NCI-H1694 (cell line): ENCODE measurements at regions not wholly inside any gene's neighbourhood (a gene's known extent, or its start where the extent isn't known, plus 50 kb on each side); places are given as distances from the start of the nearest gene placed in this dataset.

Experiments used
- DNase-seq: peaks from one replicate; lab custom pipeline; 2025; lab: John Stamatoyannopoulos, UW

DNA sequence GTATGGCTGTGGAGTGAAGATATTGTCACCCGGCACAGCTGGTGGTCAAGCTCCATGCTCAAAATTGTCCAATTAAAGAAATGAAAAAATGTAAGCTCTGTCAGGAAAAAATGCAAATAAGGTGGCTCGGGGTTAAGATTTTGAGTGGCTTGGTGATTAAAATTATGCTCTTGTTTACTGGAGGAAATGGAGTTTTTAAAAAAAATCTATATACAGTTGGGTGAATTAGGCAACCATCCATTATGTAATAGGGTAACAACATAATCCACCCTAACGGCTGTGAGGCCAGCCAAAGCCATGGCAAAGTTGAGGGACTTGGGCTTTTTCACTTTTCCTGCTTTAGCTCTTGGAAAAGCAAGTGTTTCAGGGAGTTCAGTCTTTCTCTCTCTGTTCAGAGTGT lies 260.8 kb upstream of the HABP2 start:
- no peak for DNase-seq

DNA sequence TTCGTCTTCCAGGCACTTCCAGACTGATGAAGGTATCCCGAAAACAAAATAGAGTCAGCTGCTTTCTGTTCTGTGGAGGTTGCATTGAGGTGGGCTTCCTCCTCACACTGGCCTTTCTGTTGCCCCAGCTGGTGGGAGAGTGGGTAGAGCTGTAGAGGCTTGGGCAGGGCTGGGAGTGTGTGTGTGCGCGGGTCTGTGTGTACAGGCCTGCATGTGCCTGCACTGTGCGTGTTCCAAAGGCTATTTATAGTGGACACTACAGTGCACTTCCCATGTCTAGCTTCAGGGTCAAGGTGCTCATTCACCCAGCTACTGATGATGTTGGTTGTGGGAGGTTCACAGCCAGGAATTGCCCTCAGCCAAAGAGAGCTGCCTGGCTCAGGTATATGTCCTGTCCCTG lies 260.1 kb upstream of the HABP2 start:
- no peak for DNase-seq

DNA sequence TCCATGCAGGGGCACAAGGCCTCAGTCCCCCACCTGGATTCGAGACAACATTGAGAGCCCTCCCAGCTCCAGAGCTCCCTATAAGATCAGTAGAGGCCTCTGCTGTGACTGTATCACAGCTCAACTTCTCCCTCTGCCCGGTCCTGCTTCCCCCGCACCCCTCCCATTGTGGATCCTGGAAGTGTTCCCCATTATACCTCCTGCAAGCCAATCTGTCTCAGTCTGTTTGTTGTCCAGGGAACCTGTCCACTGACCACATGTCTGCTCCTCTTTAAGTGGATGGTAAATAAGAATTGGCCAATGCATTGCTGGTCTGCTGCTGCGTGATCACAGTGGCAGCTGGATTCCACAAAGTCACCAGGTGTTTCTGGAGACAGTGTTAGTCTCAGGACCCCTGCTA lies 259.7 kb upstream of the HABP2 start:
- DNase-seq, result no peak

DNA sequence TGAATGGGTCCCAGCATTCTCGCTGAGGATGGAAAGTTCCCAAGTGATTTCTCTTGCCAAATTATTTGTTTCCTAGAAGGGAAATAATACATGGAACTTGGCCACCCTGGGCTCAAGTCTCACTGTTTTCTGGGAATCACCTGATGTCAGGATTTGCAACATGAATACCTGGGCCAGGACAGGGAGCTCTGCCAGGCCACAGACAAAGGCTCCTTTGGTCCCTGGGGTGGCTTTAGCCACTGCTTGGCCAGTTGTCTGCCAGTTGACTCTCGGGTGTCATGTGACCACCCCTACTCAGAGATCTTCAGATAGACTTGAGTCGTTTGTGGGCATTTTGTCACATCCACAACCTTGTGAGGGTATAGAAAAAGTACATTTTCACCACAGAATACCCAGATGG lies 258.0 kb upstream of the HABP2 start:
- DNase-seq, result no peak

DNA sequence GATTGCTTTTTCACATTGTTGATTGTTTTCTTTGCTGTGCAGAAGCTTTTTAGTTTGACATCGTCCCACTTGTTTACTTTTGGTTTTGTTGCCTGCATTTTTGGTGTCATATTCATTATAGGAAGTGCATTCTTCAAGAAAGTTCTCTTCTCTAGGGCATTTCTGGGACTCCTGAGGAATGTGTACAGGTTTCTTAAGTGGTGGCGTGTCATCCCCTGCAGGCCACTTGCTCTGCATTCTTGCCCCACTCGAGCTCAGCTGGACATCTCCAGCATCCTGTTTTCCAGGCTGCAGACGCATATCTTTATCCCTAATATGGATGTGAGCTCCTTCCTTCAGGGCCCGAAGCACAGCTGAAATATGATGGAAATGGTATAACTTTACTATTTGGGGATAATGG lies 255.6 kb upstream of the HABP2 start:
- DNase-seq, result no peak

DNA sequence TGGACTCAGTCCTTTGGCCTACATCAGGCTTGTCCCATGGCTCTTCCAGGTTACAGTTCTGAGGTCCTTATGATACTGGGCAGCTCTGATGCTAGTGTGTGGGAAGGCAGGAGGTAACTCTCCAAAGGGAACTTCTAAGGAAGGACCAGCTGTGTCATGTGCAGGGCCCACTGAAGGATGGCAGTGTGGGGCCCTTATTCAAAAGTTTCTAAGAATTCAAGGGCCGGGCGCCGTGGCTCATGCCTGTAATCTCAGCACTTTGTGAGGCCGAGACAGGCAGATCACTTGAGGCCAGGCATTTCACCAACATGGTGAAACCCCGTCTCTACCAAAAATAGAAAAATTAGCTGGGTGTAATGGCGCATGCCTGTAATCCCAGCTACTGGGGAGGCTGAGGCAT lies 254.2 kb upstream of the HABP2 start:
- no peak for DNase-seq

DNA sequence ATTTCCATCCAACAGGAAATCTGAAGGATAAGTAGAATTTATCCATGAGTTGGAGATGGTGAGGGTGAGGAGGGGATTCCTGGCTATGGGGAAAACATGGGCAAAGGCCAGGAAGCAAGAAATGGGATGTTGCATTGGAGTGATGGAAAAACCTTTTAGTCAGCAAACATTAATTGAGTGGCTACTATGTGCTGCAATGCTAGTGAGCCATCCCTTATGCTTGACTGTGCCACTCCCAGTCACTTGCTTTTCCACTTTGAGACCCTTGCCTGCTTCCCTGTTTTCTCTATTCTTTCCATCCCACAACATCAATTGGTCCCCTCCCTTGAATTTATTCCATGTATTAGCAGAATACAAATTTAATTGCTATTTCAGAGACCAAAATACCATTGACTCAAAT lies 252.7 kb upstream of the HABP2 start:
- DNase-seq, result no peak

DNA sequence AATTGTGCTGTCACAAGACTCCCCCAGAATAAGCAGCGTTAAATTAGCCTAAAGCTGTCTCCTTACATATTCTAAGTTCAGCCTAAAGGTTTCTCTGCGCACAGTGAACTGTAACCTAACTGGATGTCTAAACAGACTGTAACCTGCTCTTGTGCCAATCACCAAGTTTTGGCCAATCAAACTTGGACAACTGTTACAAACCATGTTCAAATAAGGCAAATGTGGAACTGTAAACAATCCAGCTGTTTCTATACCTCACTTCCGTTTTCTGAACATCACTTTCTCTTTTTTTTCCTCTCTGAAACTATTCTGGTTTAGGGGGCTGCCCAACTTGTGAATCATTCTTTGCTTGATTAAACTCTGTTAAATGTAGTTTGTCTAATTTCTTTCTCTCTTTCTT lies 252.2 kb upstream of the HABP2 start:
- no peak for DNase-seq

DNA sequence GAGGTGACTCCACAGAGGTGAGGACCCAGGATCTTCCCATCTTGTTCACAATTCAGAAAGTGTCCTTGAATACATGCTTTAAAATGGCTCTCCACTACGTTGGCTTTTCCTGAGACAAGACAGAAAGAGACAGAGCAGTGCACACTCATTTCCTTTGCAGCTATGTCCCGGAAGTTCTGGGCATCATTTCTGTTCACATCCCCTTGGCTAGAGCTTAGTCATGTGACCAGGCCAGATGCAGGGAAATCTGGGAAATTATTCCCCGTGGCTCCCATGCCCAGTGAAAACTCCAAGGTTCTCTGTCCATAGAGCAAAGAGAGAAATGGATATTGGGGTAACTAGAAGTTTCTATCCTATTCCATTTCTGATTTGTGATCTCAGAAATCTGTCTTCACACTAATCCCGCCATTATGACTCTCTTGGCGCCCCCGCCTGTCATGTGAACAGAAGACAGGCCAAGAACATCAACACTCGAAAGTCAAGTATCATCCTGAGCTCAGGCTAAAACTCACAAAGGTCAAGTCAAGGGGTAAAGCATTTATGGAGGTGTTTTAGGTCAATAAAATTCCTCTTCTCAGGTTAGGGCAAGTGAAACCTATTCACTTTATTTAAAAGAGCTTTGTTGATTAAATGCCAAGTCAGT lies 251.4 kb upstream of the HABP2 start:
- no peak for DNase-seq

DNA sequence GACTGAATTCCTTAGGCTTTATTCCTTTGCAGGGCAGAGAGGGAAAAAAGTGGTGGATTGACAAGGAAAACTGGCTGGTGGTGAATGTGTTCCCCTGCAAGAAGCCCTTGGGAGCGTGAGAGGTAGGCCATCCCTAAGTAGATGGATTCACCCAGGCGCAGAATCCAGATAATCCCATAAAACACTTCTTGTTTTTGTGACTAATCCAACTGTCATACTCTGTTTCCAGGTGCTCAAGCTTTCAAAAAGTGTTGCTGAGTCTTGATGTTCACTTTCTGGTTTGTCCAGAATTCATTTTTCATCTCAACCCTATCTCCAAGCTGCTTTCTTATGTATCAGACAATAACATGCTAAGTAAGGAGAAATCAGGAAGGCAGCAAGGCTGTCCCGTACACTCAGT lies 250.8 kb upstream of the HABP2 start:
- no peak for DNase-seq

DNA sequence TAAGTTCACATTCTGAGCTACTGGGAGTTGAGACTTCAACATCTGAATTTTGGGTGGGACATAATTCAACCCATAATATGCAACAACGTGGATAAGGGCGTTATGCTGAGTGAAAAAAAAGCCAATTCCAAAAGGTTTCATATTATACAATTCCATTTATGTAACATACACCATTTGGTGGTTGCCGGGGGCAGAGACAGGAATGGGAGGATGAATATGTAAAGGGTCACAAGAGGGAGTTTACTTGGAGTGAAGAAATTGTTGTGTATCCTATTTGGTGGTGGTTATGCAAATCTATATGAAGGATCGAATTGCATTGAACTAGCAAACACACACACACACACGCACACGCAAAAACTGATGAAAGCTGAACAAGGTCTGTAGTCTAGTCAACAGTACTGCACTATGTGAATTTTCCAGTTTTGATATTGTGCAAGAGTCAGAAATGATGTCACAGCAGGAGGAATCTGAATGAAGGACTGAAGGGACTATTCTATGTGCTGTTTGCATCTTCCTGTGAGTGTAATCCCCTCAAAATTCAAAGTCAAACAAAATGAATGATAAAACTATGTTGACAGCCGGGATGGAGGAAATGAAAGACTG lies 249.2 kb upstream of the HABP2 start:
- DNase-seq, result no peak

DNA sequence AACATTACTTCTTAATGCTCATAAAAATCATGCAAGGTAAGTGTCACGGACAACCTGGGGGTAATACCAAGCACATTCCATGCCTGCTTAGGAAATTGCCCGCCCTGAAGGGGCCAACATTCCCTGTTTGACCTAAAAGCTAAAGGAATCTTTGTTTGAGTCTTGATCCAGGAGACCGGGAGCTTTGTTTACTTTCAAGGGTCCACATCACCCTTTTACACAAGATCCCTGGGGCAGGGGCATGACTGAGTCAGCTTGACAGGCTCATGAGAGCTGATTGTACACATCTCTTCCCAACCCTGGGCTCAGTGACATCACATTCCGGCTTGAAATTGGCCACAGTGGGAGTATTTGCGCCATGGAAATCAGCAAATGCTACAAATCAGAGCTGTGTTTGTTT lies 248.1 kb upstream of the HABP2 start:
- no peak for DNase-seq

DNA sequence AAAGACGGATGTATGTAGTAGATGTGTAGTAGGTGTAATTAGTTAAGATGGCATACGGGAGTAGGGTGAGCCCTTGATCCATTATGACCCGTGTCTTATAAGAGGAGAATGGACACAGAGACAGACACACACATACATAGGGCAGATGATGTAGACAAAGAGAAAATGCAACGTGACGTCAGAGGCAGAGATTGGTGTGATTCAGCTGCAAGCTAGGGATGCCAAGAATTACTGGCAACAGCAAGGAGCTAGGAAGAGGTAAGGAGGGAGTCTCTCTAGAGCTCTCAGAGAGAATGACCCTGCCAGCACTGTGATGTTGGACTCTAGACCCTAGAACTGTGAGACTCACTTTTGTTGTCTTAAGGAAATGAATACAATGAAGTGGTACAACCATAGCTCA lies 247.0 kb upstream of the HABP2 start:
- DNase-seq, result no peak

DNA sequence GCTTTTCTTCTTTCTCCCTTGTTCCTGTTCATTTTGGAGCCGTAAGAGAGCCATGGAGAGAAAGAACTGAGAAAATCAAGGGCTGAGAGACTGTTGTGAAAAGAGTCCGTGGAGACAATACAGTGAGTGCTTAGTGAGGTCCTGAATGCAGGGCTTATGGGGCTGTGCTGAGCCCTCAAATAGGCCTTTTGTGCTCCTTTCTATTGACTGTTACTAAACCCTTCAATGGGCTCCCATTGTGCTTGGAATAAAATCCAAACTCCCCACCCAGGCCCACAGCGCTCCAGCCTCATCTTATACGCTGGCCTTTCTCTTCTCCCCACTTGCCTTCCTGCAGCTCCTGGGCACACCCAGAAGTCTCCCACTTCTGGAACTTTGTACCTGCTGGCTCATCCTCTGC lies 243.1 kb upstream of the HABP2 start:
- no peak for DNase-seq

DNA sequence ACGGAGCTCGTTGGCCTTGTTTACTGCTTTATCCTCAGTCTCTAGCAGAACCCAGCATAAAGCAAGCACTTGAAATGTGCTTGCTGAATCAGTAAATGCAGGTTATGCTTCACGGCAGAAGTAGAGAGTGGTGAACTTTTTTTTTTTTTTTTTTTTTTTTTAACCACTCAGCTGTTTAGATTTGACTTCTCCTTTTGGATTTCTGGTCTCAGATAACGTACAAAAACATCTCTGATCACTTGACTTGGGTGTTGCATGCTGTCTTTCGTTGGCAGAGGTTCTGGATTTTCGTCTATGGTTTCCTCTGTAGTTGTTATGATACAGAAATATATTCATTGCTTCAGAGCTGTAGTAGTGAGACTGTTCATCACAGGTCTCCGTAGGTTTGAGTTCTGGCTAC lies 242.5 kb upstream of the HABP2 start:
- DNase-seq, result no peak

DNA sequence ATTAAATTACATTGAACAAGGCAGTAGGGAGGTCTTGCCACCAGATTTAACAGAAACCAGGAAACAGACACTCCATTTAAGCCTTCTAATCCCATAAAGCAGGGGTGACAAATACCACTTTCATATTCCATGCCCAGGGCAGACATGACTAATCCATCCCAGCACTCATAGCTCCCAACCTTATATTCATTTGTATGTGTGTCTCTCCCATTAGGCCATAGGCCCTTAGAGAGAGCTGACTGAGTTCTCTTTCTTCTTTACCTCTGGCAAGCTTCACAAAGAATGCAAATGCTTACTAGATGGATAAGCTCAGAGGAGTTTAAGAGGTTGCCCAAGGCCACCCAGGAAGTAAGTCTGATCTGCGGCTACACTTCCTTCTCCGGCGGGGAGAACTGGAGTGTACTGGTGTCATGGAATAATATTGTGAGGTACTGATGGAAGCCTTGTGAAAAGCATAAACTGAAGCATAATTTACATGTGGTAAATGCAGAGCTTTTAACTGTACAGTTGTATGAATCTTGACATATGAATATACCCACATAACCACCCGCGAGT lies 239.7 kb upstream of the HABP2 start:
- DNase-seq, result no peak

DNA sequence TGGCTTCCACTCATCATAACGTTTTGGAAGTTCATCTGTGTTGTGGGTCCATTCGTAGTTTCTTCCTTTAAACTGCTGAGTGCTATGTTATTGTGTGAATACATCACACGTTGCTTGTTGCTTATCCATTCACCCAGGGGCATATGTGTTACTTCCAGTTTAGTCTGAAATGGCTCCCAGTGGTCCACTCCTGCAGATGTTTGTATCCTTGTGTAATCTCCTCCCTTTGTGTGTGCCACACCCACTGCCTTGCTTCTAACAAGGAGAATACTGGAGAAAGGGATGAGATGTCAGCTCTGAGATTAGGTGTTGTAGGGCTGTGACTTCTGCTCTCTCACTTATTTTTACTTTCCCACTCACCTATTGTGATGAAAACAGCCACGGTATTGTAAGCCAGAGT lies 239.1 kb upstream of the HABP2 start:
- DNase-seq, result no peak

DNA sequence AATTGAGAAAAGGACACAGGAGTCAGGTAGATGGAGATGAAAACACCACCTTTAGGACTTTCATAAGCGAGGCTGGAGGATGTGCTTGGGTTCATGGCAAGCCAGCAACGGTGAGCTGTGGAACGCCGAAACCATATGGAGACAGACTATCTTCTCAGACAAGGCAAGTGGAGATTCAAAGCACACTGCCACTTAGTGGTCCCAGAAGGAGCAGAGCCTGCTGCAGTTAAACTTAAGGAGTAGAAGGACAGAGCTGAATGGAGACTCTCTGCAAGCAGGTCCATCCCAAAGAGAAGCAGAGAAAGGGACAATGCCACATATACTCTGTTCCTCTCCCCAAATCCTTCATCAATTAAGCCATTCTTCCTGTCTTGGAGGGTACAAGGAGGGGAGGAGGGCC lies 236.3 kb upstream of the HABP2 start:
- no peak for DNase-seq

DNA sequence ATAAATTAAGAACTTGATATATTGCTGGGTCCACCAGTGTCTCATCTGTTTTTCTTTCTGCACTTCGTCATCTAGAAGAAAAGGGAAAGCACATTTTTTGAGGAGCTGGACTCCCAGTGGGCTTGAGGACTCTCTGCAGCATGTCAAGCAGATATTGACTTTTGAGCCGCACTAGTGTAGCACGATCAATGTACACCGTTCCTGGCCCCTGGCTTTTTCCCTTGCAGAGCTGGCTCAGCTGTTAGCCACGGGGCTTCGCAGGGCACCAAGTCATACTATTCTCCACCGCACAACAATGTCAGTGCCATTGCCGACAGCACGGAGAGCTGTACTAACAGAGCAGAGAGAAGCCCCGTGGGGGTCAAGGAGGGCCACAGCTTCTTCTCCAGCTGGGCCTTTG lies 235.4 kb upstream of the HABP2 start:
- no peak for DNase-seq

DNA sequence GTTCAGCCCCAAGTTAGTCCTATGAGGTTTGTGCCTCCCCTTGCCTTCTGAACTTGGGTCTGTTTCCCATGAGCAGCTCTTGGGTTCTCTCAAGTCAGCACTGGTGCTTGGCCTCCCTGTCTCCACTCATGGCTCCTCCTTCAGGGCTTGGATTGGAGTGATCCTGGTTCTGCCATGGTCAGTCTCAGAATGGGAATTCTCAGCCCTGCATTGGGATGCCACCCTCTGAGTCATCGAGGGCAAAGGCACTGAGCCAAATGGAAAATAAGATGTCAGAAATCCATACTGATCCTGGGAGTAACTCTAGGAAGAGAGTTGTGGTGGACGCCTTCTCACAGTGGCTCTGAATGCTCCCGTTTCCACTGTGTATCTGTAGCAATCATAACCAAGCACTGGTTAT lies 233.4 kb upstream of the HABP2 start:
- no peak for DNase-seq

DNA sequence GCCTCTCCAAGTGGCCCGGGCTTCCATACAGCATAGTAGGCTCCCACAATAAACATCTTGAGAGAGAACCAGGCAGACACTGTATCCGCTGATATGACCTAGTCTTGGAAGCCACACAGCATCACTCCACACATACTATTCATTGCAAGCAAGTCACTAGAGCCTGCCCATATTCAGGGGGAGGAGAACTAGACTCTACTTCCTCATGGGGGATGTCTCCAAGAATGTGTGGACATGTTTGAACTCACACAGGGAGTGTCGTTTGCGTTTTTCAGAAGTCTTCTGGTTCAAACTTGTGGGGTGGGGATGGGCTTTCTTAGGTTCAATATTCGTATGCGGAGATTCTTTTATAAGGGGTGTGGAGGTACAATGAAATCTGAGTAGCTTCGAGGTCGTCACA lies 232.6 kb upstream of the HABP2 start:
- no peak for DNase-seq

DNA sequence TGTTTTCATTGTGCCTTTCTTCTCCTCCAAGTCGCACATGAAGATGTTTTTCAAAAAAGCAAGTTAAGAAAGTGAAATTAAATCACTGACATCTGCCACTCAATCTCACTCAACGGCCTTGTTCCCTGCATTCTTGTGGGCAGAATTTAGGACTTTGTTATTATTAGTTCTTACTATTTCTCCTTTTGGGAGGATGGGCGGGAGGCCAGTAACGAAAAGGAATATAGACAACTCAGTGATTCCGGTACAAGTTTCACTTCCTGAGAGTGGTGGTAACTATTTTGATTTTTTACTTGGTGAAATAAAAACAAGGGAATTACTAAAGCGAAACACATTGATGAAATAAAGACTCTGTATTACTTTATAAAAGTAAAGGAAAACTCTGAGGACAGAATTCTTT lies 231.9 kb upstream of the HABP2 start:
- no peak for DNase-seq

DNA sequence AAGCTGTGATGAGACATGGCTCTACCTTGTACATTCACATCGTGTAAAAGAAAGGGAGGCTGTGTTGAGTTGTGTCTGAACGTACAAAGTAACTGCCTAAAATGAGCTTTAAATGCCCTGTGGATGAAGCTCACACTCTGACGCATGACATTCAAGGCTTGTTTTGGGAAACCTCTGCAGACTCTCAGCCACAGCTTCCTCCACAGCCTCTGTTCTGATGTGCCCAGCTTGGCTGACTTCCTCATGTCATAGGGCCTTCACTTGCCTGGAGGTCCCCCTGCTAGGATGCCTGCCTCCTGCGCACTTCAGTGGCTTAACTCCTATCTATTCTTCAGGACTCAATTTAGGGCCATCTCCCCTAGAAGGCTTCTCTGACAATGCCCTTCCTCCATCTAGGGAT lies 230.0 kb upstream of the HABP2 start:
- DNase-seq, result no peak

DNA sequence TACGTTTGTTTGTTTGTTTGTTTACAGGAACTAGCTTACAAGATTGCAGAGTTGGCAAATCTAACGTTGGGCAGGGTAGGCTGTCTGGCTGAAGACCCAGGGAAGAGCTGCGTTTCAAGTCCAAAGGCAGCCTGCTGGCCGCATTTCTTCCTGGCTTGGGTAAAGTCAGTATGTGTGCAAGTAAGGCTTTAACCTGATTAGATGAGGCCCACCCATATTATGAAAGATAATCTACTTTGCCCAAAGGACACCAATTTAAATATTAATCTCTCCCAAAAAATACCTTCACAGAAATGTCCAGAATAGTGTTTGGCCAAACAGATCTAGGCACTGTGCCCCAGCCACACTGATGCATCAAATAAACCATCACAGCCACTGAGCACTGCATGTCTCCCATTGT lies 228.9 kb upstream of the HABP2 start:
- no peak for DNase-seq
